HK-2 (cell line): ENCODE measurements at regions not wholly inside any gene's neighbourhood (a gene's known extent, or its start where the extent isn't known, plus 50 kb on each side); places are given as distances from the start of the nearest gene placed in this dataset.
A peak's percentile ranks its signal among the peaks of the same experiment; 100 is the strongest.
"Not testable (repeated sequence)": the region's sequence is repeated elsewhere in the genome, so short reads cannot be mapped to it uniquely, and the experiment has no call there.

Experiments used
- DNase-seq: peaks from one replicate; pipeline ENCODE4 v3.0.0-alpha.2; 2018; ENCODE audit not compliant: unreplicated experiment

GRCh38 chr7:67301667-67302066 is 305.0 kb downstream of the TYW1 start:
- peak; percentile 7 for DNase-seq

- DNase-seq, result peak; percentile 98
These were observed 305.7 kb downstream of the TYW1 start for GRCh38 chr7:67302113-67303039.

GRCh38 chr7:67304846-67305245 is 308.2 kb downstream of the TYW1 start:
- not testable (repeated sequence) for DNase-seq

GRCh38 chr7:67306331-67306730 is 309.7 kb downstream of the TYW1 start:
- DNase-seq, result no peak

- no peak for DNase-seq
These were observed 313.3 kb downstream of the TYW1 start for GRCh38 chr7:67309764-67310549.

- DNase-seq, result no peak
These were observed 315.3 kb downstream of the TYW1 start for GRCh38 chr7:67311901-67312300.

- no peak for DNase-seq
These were observed 316.6 kb downstream of the TYW1 start for GRCh38 chr7:67313213-67313612.

- not testable (repeated sequence) for DNase-seq
These were observed 320.3 kb downstream of the TYW1 start for GRCh38 chr7:67316902-67317301.

GRCh38 chr7:67328257-67328656 is 331.6 kb downstream of the TYW1 start:
- DNase-seq, result not testable (repeated sequence)

GRCh38 chr7:67335165-67335564 is 338.5 kb downstream of the TYW1 start:
- DNase-seq, result not testable (repeated sequence)

GRCh38 chr7:67335663-67336062 is 339.0 kb downstream of the TYW1 start:
- DNase-seq, result not testable (repeated sequence)

- not testable (repeated sequence) for DNase-seq
These were observed 341.9 kb downstream of the TYW1 start for GRCh38 chr7:67338545-67338944.

GRCh38 chr7:67341153-67341768 is 344.6 kb downstream of the TYW1 start:
- DNase-seq, result no peak

GRCh38 chr7:67343114-67343513 is 346.5 kb downstream of the TYW1 start:
- no peak for DNase-seq

- no peak for DNase-seq
These were observed 346.9 kb downstream of the TYW1 start for GRCh38 chr7:67343572-67343971.

GRCh38 chr7:67344481-67345193 is 348.0 kb downstream of the TYW1 start:
- DNase-seq, result no peak

GRCh38 chr7:67346126-67346525 is 349.5 kb downstream of the TYW1 start:
- DNase-seq, result no peak

- DNase-seq, result no peak
These were observed 350.2 kb downstream of the TYW1 start for GRCh38 chr7:67346876-67347275.

GRCh38 chr7:67348171-67348570 is 351.5 kb downstream of the TYW1 start:
- DNase-seq, result no peak

- DNase-seq, result not testable (repeated sequence)
These were observed 361.0 kb downstream of the TYW1 start for GRCh38 chr7:67357653-67358052.

- not testable (repeated sequence) for DNase-seq
These were observed 361.7 kb downstream of the TYW1 start for GRCh38 chr7:67358316-67358715.

- not testable (repeated sequence) for DNase-seq
These were observed 362.1 kb downstream of the TYW1 start for GRCh38 chr7:67358738-67359137.
